ENCODE measurements at regions not wholly inside any gene's neighbourhood (a gene's known extent, or its start where the extent isn't known, plus 50 kb on each side); places are given as distances from the start of the nearest gene placed in this dataset.

- Histone ChIP-seq H3K18ac (ENCODE audit: low read length) (no peak overlapping the region), H2BK120ac (ENCODE audit: low read depth, low read length) (no peak overlapping the region), H3K9me3 (replicated peaks in 1 of 2; ENCODE audit: control insufficient read depth in 2 of 2, insufficient read depth in 1 of 2, low read depth in 1 of 2, low read length in 2 of 2) (no peaks in the 10 kb centered on the region), H3K4ac (ENCODE audit: low read length) (no peak overlapping the region), H2BK5ac (ENCODE audit: low read length) (no peak overlapping the region), H2AK5ac (ENCODE audit: low read depth, low read length) (no peak overlapping the region), H3K4me2 (ENCODE audit: insufficient read depth, low read length, poor library complexity, severe bottlenecking) (no peak overlapping the region), H4K91ac (ENCODE audit: low read depth, low read length, poor library complexity) (no peak overlapping the region), H3K27ac (replicated peaks; ENCODE audit: low read length) (no peak overlapping the region), H3K9ac (ENCODE audit: low read depth, low read length, poor library complexity) (no peak overlapping the region), H3K4me1 (ENCODE audit: control insufficient read depth in 2 of 2, insufficient read depth in 1 of 2, low read depth in 1 of 2, low read length in 2 of 2) (no peaks in the 10 kb centered on the region), H2AFZ (ENCODE audit: low read length) (no peak overlapping the region), H3K79me1 (ENCODE audit: low read depth, low read length) (no peaks in the 10 kb centered on the region), H3K4me3 (ENCODE audit: low read length in 2 of 2) (no peak overlapping the region), H3K14ac (ENCODE audit: low read length) (no peak overlapping the region), H4K8ac (ENCODE audit: low read depth, low read length) (no peak overlapping the region), H2BK12ac (ENCODE audit: low read length) (no peak overlapping the region), H3K27me3 (ENCODE audit: control insufficient read depth in 3 of 3, insufficient read depth in 3 of 3, low read depth in 1 of 3, low read length in 3 of 3) (no peaks in the 10 kb centered on the region), H3K36me3 (replicated peaks in 1 of 2; ENCODE audit: control insufficient read depth in 2 of 2, insufficient read depth in 2 of 2, low read length in 2 of 2) (no peaks in the 10 kb centered on the region), H3K23ac (ENCODE audit: low read depth, low read length, poor library complexity) (no peak overlapping the region), H2BK15ac (ENCODE audit: low read length) (no peak overlapping the region)
- no peak for DNase-seq (ENCODE audit: low spot score)
- WGBS, 2 donors (ENCODE audit: extremely low coverage in 2 of 2, insufficient read length in 2 of 2, insufficient replicate concordance in 1 of 2), result no CpG with 5 or more reads among the region's 8 CpGs
These were observed 239.8 kb downstream of the KTN1 start for GRCh38 chr14:55819610-55820304.

DNA sequence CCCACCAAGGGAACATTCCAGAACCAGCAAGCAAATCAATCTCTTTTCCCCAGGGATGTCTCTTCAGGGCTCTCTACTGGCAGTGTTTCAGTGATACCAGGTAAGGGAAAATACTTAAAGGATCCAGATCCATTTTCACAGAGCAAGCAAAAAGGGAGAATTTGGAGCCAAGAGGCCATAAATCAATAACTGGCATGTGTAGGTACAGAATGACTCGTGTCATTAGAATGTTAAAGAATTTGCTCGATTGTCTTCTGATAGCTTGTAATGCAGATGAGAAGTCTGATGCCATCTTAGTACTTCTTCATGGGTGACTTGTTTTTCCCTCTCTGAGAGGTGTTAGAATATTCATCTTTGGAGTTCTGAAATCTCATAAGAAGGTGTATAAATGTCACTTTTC lies 242.9 kb downstream of the KTN1 start:
- no peak overlapping the region for H2BK120ac ChIP-seq (ENCODE audit: low read depth, low read length)
- H3K23ac ChIP-seq (ENCODE audit: low read depth, low read length, poor library complexity), result no peak overlapping the region
- no peak for DNase-seq (ENCODE audit: low spot score)
- no peak overlapping the region for H2BK12ac ChIP-seq (ENCODE audit: low read length)
- no peaks in the 10 kb centered on the region for H3K9me3 ChIP-seq (replicated peaks in 1 of 2; ENCODE audit: control insufficient read depth in 2 of 2, insufficient read depth in 1 of 2, low read depth in 1 of 2, low read length in 2 of 2)
- no peak overlapping the region for H3K27ac ChIP-seq (replicated peaks; ENCODE audit: low read length)
- H3K36me3 ChIP-seq (replicated peaks in 1 of 2; ENCODE audit: control insufficient read depth in 2 of 2, insufficient read depth in 2 of 2, low read length in 2 of 2), result no peaks in the 10 kb centered on the region
- H3K4me2 ChIP-seq (ENCODE audit: insufficient read depth, low read length, poor library complexity, severe bottlenecking), result no peak overlapping the region
- H2AFZ ChIP-seq (ENCODE audit: low read length), result no peak overlapping the region
- H3K18ac ChIP-seq (ENCODE audit: low read length), result no peak overlapping the region
- H3K4me1 ChIP-seq (ENCODE audit: control insufficient read depth in 2 of 2, insufficient read depth in 1 of 2, low read depth in 1 of 2, low read length in 2 of 2), result no peaks in the 10 kb centered on the region
- WGBS, 2 donors (ENCODE audit: extremely low coverage in 2 of 2, insufficient read length in 2 of 2, insufficient replicate concordance in 1 of 2), result no CpG with 5 or more reads among the region's 2 CpGs
- H2AK5ac ChIP-seq (ENCODE audit: low read depth, low read length), result no peak overlapping the region
- no peaks in the 10 kb centered on the region for H3K79me1 ChIP-seq (ENCODE audit: low read depth, low read length)
- H3K4ac ChIP-seq (ENCODE audit: low read length), result no peak overlapping the region
- H3K14ac ChIP-seq (ENCODE audit: low read length), result no peak overlapping the region
- H4K8ac ChIP-seq (ENCODE audit: low read depth, low read length), result no peak overlapping the region
- no peak overlapping the region for H4K91ac ChIP-seq (ENCODE audit: low read depth, low read length, poor library complexity)
- no peak overlapping the region for H2BK5ac ChIP-seq (ENCODE audit: low read length)
- no peaks in the 10 kb centered on the region for H3K27me3 ChIP-seq (ENCODE audit: control insufficient read depth in 3 of 3, insufficient read depth in 3 of 3, low read depth in 1 of 3, low read length in 3 of 3)
- H3K4me3 ChIP-seq (ENCODE audit: low read length in 2 of 2), result no peak overlapping the region
- no peak overlapping the region for H2BK15ac ChIP-seq (ENCODE audit: low read length)
- H3K9ac ChIP-seq (ENCODE audit: low read depth, low read length, poor library complexity), result no peak overlapping the region

GRCh38 chr14:55832122-55832911 lies 252.3 kb downstream of the KTN1 start:
- no peak overlapping the region for H4K8ac ChIP-seq (ENCODE audit: low read depth, low read length)

GRCh38 chr14:55832974-55833373 lies 253.0 kb downstream of the KTN1 start:
- Histone ChIP-seq H3K18ac (ENCODE audit: low read length) (no peak overlapping the region), H2BK15ac (ENCODE audit: low read length) (no peak overlapping the region), H3K4me3 (ENCODE audit: low read length in 2 of 2) (no peak overlapping the region), H3K9ac (ENCODE audit: low read depth, low read length, poor library complexity) (no peak overlapping the region), H2BK120ac (ENCODE audit: low read depth, low read length) (no peak overlapping the region), H3K27ac (replicated peaks; ENCODE audit: low read length) (no peak overlapping the region), H3K79me1 (ENCODE audit: low read depth, low read length) (no peaks in the 10 kb centered on the region), H3K36me3 (replicated peaks in 1 of 2; ENCODE audit: control insufficient read depth in 2 of 2, insufficient read depth in 2 of 2, low read length in 2 of 2) (no peaks in the 10 kb centered on the region), H3K4ac (ENCODE audit: low read length) (no peak overlapping the region), H3K9me3 (replicated peaks in 1 of 2; ENCODE audit: control insufficient read depth in 2 of 2, insufficient read depth in 1 of 2, low read depth in 1 of 2, low read length in 2 of 2) (peaks cover 0 to 3% of the 10 kb centered on the region in 2 donors), H4K8ac (ENCODE audit: low read depth, low read length) (no peak overlapping the region), H3K4me1 (ENCODE audit: control insufficient read depth in 2 of 2, insufficient read depth in 1 of 2, low read depth in 1 of 2, low read length in 2 of 2) (no peaks in the 10 kb centered on the region), H3K23ac (ENCODE audit: low read depth, low read length, poor library complexity) (no peak overlapping the region), H3K4me2 (ENCODE audit: insufficient read depth, low read length, poor library complexity, severe bottlenecking) (no peak overlapping the region), H3K27me3 (ENCODE audit: control insufficient read depth in 3 of 3, insufficient read depth in 3 of 3, low read depth in 1 of 3, low read length in 3 of 3) (no peaks in the 10 kb centered on the region), H2BK12ac (ENCODE audit: low read length) (no peak overlapping the region), H3K14ac (ENCODE audit: low read length) (no peak overlapping the region), H2AK5ac (ENCODE audit: low read depth, low read length) (no peak overlapping the region), H2BK5ac (ENCODE audit: low read length) (no peak overlapping the region), H2AFZ (ENCODE audit: low read length) (no peak overlapping the region), H4K91ac (ENCODE audit: low read depth, low read length, poor library complexity) (no peak overlapping the region)
- no peak for DNase-seq (ENCODE audit: low spot score)
- WGBS, 2 donors (ENCODE audit: extremely low coverage in 2 of 2, insufficient read length in 2 of 2, insufficient replicate concordance in 1 of 2), result no CpG with 5 or more reads among the region's 1 CpG

More at GRCh38 chr14:55832122-55832911, 252.3 kb downstream of the KTN1 start:
- Histone ChIP-seq H2BK12ac (ENCODE audit: low read length) (no peak overlapping the region), H3K4me3 (ENCODE audit: low read length in 2 of 2) (no peak overlapping the region), H2BK15ac (ENCODE audit: low read length) (no peak overlapping the region), H2BK5ac (ENCODE audit: low read length) (no peak overlapping the region), H3K36me3 (replicated peaks in 1 of 2; ENCODE audit: control insufficient read depth in 2 of 2, insufficient read depth in 2 of 2, low read length in 2 of 2) (no peaks in the 10 kb centered on the region), H3K79me1 (ENCODE audit: low read depth, low read length) (no peaks in the 10 kb centered on the region), H3K23ac (ENCODE audit: low read depth, low read length, poor library complexity) (no peak overlapping the region), H2AFZ (ENCODE audit: low read length) (no peak overlapping the region), H3K4me1 (ENCODE audit: control insufficient read depth in 2 of 2, insufficient read depth in 1 of 2, low read depth in 1 of 2, low read length in 2 of 2) (no peaks in the 10 kb centered on the region), H3K14ac (ENCODE audit: low read length) (no peak overlapping the region), H2AK5ac (ENCODE audit: low read depth, low read length) (no peak overlapping the region), H3K4me2 (ENCODE audit: insufficient read depth, low read length, poor library complexity, severe bottlenecking) (no peak overlapping the region), H4K91ac (ENCODE audit: low read depth, low read length, poor library complexity) (no peak overlapping the region), H3K27me3 (ENCODE audit: control insufficient read depth in 3 of 3, insufficient read depth in 3 of 3, low read depth in 1 of 3, low read length in 3 of 3) (no peaks in the 10 kb centered on the region), H3K9ac (ENCODE audit: low read depth, low read length, poor library complexity) (no peak overlapping the region), H2BK120ac (ENCODE audit: low read depth, low read length) (no peak overlapping the region), H3K18ac (ENCODE audit: low read length) (no peak overlapping the region), H3K9me3 (replicated peaks in 1 of 2; ENCODE audit: control insufficient read depth in 2 of 2, insufficient read depth in 1 of 2, low read depth in 1 of 2, low read length in 2 of 2) (peaks cover 0 to under 1% of the 10 kb centered on the region in 2 donors), H3K4ac (ENCODE audit: low read length) (no peak overlapping the region), H3K27ac (replicated peaks; ENCODE audit: low read length) (no peak overlapping the region)
- WGBS, 2 donors (ENCODE audit: extremely low coverage in 2 of 2, insufficient read length in 2 of 2, insufficient replicate concordance in 1 of 2), result 100% methylated on average over 1 of the region's 3 CpGs
- DNase-seq (ENCODE audit: low spot score), result no peak
